K562 (cell line): ENCODE measurements at regions not wholly inside any gene's neighbourhood (a gene's known extent, or its start where the extent isn't known, plus 50 kb on each side); places are given as distances from the start of the nearest gene placed in this dataset.
A peak's percentile ranks its signal among the peaks of the same experiment; 100 is the strongest.

Experiments used
- CREB1 ChIP-seq, 2 experiments: sonication (generic) in 1 of 2; formaldehyde crosslinking in 1 of 2; IDR thresholded peaks; 2 replicates each; pipeline versions ENCODE4 v1.6.1 to v1.8.0; 2012 to 2022; ENCODE audit warnings: inconsistent platforms in 1 of 2, mild to moderate bottlenecking in 1 of 2, missing genetic modification reagents in 1 of 2, moderate library complexity in 1 of 2
- CXXC5 ChIP-seq: fragments of 250-450 bp; sonication (Bioruptor Pico); IDR thresholded peaks from 2 replicates; pipeline ENCODE4 v1.8.0; 2022; ENCODE audit warnings: inconsistent platforms, mild to moderate bottlenecking, moderate library complexity
- DMBX1 ChIP-seq: fragments of 250-450 bp; sonication (Bioruptor Pico); IDR thresholded peaks from 2 replicates; pipeline ENCODE4 v1.8.0; 2022; ENCODE audit warnings: inconsistent platforms, mild to moderate bottlenecking, moderate library complexity, borderline replicate concordance
- DNMT1 ChIP-seq: fragments of 450-650 bp; IDR thresholded peaks from 2 replicates; pipeline ENCODE4 v1.6.1; 2016; ENCODE audit warnings: antibody characterized with exemption, mild to moderate bottlenecking
- MCM3 ChIP-seq: fragments of 450-650 bp; IDR thresholded peaks from 2 replicates; pipeline ENCODE4 v1.6.1; 2016
- NCOR1 ChIP-seq: fragments of 450-650 bp; IDR thresholded peaks from 2 replicates; pipeline ENCODE4 v1.6.1; 2016; ENCODE audit warnings: mild to moderate bottlenecking, moderate library complexity
- SIN3A ChIP-seq, 2 experiments: fragments of 150-350 bp in 1 of 2; IDR thresholded peaks; 2 replicates each; pipeline ENCODE4 v1.6.1; 2011 to 2016; ENCODE audit warnings: borderline replicate concordance in 2 of 2, low read depth in 2 of 2, low read length in 2 of 2, mild to moderate bottlenecking in 2 of 2, moderate library complexity in 2 of 2; ENCODE audit not compliant: control insufficient read depth in 1 of 2
- SIN3B ChIP-seq: fragments of 450-650 bp; IDR thresholded peaks from 2 replicates; pipeline ENCODE4 v1.6.1; 2017; ENCODE audit warnings: low read depth, mild to moderate bottlenecking, moderate library complexity
- SMARCA4 ChIP-seq: fragments of 450-650 bp; IDR thresholded peaks from 2 replicates; pipeline ENCODE4 v1.6.1; 2016
- TF ChIP-seq, protein P1 (sequence below), 2 experiments: fragments of 450-650 bp; formaldehyde crosslinking in 1 of 2; IDR thresholded peaks; 2 replicates each; pipeline versions ENCODE4 v1.4.0 to v1.6.1; 2014 to 2020; ENCODE audit warnings: mild to moderate bottlenecking in 2 of 2, borderline replicate concordance in 1 of 2, low read depth in 1 of 2
- TF ChIP-seq, protein P2 (sequence below): sonication (generic); formaldehyde crosslinking; IDR thresholded peaks from 2 replicates; pipeline ENCODE4 v1.8.0; 2023; ENCODE audit warnings: missing genetic modification reagents, mild to moderate bottlenecking, borderline replicate concordance
- TF ChIP-seq, protein P3 (sequence below): fragments of 450-650 bp; IDR thresholded peaks from 2 replicates; pipeline ENCODE4 v1.7.0; 2016; ENCODE audit warnings: borderline replicate concordance

DNA sequence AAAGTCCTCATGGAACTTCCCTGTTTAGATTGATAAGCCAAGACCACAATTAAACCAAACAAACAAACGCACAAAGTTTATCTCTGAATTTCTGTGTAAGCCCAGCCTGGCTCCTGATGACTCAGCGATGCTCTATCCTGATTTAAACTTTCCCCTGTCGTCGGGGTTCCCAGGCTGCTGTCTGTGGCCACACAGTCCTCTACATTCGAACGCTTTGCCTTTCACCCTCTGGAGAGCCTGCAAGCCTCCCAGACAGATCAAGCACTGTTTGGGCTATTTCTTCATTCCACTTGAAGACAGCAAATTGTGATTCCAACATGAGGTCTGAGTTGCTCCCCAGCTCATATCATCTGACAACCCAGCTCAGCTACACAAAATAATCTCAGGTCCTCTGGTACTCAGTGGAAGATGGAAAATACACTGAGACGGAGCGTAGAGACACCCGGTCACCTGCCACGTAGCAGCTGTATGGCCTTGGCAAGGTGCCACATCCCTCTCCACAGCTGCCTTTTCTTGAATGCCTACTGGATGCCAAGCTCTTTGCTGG, 51.2 kb downstream of the CYRIA start (continued):
- no peak for TF ChIP-seq SIN3A (IDR thresholded peaks at IDR 0.05; ENCODE audit: borderline replicate concordance in 2 of 2, control insufficient read depth in 1 of 2, low read depth in 2 of 2, low read length in 2 of 2)
- no peak for TF ChIP-seq DNMT1
- TF ChIP-seq, protein P1, sequence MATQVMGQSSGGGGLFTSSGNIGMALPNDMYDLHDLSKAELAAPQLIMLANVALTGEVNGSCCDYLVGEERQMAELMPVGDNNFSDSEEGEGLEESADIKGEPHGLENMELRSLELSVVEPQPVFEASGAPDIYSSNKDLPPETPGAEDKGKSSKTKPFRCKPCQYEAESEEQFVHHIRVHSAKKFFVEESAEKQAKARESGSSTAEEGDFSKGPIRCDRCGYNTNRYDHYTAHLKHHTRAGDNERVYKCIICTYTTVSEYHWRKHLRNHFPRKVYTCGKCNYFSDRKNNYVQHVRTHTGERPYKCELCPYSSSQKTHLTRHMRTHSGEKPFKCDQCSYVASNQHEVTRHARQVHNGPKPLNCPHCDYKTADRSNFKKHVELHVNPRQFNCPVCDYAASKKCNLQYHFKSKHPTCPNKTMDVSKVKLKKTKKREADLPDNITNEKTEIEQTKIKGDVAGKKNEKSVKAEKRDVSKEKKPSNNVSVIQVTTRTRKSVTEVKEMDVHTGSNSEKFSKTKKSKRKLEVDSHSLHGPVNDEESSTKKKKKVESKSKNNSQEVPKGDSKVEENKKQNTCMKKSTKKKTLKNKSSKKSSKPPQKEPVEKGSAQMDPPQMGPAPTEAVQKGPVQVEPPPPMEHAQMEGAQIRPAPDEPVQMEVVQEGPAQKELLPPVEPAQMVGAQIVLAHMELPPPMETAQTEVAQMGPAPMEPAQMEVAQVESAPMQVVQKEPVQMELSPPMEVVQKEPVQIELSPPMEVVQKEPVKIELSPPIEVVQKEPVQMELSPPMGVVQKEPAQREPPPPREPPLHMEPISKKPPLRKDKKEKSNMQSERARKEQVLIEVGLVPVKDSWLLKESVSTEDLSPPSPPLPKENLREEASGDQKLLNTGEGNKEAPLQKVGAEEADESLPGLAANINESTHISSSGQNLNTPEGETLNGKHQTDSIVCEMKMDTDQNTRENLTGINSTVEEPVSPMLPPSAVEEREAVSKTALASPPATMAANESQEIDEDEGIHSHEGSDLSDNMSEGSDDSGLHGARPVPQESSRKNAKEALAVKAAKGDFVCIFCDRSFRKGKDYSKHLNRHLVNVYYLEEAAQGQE (IDR thresholded peaks at IDR 0.05; ENCODE audit: borderline replicate concordance) = peak; percentile 21; the same call in 1 of the 2 replicates
- TF ChIP-seq, protein P1 (CRISPR knock-in tag; IDR thresholded peaks at IDR 0.05; ENCODE audit: low read depth) = no peak
- peak; percentile 44; the same call in 1 of the 2 replicates for TF ChIP-seq CXXC5 (CRISPR knock-in tag)
- no peak for TF ChIP-seq SIN3B
- TF ChIP-seq MCM3 = no peak
- TF ChIP-seq DMBX1 = no peak
- TF ChIP-seq CREB1 (IDR thresholded peaks at IDR 0.05) = no peak
- no peak for TF ChIP-seq CREB1 (CRISPR knock-in tag; IDR thresholded peaks at IDR 0.05)
- TF ChIP-seq NCOR1 = peak; percentile 27; the same call in 1 of the 2 replicates
- TF ChIP-seq, protein P2, sequence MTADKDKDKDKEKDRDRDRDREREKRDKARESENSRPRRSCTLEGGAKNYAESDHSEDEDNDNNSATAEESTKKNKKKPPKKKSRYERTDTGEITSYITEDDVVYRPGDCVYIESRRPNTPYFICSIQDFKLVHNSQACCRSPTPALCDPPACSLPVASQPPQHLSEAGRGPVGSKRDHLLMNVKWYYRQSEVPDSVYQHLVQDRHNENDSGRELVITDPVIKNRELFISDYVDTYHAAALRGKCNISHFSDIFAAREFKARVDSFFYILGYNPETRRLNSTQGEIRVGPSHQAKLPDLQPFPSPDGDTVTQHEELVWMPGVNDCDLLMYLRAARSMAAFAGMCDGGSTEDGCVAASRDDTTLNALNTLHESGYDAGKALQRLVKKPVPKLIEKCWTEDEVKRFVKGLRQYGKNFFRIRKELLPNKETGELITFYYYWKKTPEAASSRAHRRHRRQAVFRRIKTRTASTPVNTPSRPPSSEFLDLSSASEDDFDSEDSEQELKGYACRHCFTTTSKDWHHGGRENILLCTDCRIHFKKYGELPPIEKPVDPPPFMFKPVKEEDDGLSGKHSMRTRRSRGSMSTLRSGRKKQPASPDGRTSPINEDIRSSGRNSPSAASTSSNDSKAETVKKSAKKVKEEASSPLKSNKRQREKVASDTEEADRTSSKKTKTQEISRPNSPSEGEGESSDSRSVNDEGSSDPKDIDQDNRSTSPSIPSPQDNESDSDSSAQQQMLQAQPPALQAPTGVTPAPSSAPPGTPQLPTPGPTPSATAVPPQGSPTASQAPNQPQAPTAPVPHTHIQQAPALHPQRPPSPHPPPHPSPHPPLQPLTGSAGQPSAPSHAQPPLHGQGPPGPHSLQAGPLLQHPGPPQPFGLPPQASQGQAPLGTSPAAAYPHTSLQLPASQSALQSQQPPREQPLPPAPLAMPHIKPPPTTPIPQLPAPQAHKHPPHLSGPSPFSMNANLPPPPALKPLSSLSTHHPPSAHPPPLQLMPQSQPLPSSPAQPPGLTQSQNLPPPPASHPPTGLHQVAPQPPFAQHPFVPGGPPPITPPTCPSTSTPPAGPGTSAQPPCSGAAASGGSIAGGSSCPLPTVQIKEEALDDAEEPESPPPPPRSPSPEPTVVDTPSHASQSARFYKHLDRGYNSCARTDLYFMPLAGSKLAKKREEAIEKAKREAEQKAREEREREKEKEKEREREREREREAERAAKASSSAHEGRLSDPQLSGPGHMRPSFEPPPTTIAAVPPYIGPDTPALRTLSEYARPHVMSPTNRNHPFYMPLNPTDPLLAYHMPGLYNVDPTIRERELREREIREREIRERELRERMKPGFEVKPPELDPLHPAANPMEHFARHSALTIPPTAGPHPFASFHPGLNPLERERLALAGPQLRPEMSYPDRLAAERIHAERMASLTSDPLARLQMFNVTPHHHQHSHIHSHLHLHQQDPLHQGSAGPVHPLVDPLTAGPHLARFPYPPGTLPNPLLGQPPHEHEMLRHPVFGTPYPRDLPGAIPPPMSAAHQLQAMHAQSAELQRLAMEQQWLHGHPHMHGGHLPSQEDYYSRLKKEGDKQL (CRISPR knock-in tag) = no peak
- TF ChIP-seq, protein P3, sequence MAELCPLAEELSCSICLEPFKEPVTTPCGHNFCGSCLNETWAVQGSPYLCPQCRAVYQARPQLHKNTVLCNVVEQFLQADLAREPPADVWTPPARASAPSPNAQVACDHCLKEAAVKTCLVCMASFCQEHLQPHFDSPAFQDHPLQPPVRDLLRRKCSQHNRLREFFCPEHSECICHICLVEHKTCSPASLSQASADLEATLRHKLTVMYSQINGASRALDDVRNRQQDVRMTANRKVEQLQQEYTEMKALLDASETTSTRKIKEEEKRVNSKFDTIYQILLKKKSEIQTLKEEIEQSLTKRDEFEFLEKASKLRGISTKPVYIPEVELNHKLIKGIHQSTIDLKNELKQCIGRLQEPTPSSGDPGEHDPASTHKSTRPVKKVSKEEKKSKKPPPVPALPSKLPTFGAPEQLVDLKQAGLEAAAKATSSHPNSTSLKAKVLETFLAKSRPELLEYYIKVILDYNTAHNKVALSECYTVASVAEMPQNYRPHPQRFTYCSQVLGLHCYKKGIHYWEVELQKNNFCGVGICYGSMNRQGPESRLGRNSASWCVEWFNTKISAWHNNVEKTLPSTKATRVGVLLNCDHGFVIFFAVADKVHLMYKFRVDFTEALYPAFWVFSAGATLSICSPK = no peak
- peak; percentile 75; the same call in 1 of the 2 replicates for TF ChIP-seq SMARCA4
